Uterus (tissue), 2 donors: ENCODE measurements at regions not wholly inside any gene's neighbourhood (a gene's known extent, or its start where the extent isn't known, plus 50 kb on each side); places are given as distances from the start of the nearest gene placed in this dataset.

ENCODE experiments used
- POLR2A ChIP-seq, 2 donors: fragments of 450-650 bp; IDR thresholded peaks; one replicate each; pipeline ENCODE4 v1.6.1; 2016; ENCODE audit warnings: antibody characterized with exemption in 2 of 2, mild to moderate bottlenecking in 1 of 2, moderate library complexity in 1 of 2
- TF ChIP-seq, protein P1 (sequence below), 4 experiments: fragments of 200-600 bp in 2 of 4; fragments of 450-650 bp in 2 of 4; sonication (generic) in 2 of 4; IDR thresholded peaks; one replicate each; pipeline ENCODE4 v1.5.1; 2016 to 2019; ENCODE audit warnings: antibody characterized with exemption in 4 of 4, mild to moderate bottlenecking in 2 of 4, moderate library complexity in 1 of 4

DNA sequence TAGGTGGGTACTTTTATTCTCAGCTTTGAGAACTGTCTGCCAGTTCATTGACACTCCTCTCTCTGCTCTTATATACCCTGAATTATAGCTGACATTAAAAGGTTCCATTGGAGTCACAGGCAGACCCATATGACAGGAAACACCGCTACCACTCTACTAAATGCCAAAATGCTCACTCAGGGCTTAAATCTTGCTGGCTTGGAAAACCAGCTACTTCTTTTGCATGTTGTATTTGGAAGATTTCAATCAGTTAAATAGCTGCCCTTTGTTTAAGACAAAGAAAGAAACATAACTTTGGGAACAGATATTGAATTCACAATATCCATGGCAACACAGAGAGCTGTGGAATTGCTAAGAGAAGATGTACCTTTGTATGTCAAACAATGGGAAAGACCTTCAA is 876.5 kb downstream of the USP25 start:
- TF ChIP-seq, protein P1, sequence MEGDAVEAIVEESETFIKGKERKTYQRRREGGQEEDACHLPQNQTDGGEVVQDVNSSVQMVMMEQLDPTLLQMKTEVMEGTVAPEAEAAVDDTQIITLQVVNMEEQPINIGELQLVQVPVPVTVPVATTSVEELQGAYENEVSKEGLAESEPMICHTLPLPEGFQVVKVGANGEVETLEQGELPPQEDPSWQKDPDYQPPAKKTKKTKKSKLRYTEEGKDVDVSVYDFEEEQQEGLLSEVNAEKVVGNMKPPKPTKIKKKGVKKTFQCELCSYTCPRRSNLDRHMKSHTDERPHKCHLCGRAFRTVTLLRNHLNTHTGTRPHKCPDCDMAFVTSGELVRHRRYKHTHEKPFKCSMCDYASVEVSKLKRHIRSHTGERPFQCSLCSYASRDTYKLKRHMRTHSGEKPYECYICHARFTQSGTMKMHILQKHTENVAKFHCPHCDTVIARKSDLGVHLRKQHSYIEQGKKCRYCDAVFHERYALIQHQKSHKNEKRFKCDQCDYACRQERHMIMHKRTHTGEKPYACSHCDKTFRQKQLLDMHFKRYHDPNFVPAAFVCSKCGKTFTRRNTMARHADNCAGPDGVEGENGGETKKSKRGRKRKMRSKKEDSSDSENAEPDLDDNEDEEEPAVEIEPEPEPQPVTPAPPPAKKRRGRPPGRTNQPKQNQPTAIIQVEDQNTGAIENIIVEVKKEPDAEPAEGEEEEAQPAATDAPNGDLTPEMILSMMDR (IDR thresholded peaks at IDR 0.05), result no peak
- TF ChIP-seq POLR2A (IDR thresholded peaks at IDR 0.05), result no peak
